ENCODE measurements at regions not wholly inside any gene's neighbourhood (a gene's known extent, or its start where the extent isn't known, plus 50 kb on each side); places are given as distances from the start of the nearest gene placed in this dataset.

DNA sequence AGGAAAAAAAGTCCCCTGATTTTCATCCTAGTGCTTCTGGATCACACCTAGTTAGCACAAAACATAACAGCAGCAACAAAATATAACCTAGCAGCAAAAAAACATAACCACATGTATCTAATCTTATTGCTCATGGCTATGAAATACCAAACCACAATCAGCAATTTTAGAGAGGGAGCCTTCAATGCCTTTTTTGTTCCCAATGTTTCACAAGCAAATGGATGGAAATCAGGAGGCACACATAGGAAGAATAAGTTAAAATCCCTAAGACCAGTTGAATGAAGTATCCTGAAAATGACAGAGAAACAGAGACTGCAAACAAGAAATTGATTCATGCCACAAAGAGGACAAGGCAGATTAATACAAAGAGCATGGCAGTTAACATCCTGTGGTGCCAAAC lies 361.6 kb downstream of the GPM6A start:
- H2AFZ ChIP-seq (ENCODE audit: low read depth, low read length) = no peak overlapping the region
- no peaks in the 10 kb centered on the region for H3K4me1 ChIP-seq (ENCODE audit: insufficient read depth, low read length)
- TF ChIP-seq EZH2 (IDR thresholded peaks at IDR 0.05; ENCODE audit: insufficient read depth, low read length) = no peak
- TF ChIP-seq, protein P1, sequence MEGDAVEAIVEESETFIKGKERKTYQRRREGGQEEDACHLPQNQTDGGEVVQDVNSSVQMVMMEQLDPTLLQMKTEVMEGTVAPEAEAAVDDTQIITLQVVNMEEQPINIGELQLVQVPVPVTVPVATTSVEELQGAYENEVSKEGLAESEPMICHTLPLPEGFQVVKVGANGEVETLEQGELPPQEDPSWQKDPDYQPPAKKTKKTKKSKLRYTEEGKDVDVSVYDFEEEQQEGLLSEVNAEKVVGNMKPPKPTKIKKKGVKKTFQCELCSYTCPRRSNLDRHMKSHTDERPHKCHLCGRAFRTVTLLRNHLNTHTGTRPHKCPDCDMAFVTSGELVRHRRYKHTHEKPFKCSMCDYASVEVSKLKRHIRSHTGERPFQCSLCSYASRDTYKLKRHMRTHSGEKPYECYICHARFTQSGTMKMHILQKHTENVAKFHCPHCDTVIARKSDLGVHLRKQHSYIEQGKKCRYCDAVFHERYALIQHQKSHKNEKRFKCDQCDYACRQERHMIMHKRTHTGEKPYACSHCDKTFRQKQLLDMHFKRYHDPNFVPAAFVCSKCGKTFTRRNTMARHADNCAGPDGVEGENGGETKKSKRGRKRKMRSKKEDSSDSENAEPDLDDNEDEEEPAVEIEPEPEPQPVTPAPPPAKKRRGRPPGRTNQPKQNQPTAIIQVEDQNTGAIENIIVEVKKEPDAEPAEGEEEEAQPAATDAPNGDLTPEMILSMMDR (IDR thresholded peaks at IDR 0.05; ENCODE audit: insufficient read depth, low read depth, low read length) = no peak
- H3K9me3 Mint-ChIP-seq (ENCODE audit: unreplicated experiment) = peaks cover 6% of the 10 kb centered on the region
- H3K9ac ChIP-seq (ENCODE audit: low read length) = no peak overlapping the region
- H3K36me3 Mint-ChIP-seq (ENCODE audit: low read depth, unreplicated experiment) = no peaks in the 10 kb centered on the region
- no peaks in the 10 kb centered on the region for H3K27me3 ChIP-seq (ENCODE audit: insufficient read depth, low read length)
- no peaks in the 10 kb centered on the region for H4K20me1 ChIP-seq (ENCODE audit: insufficient read depth, low read length)
- H3K4me3 ChIP-seq (ENCODE audit: insufficient read depth, low read depth, low read length) = no peak overlapping the region
- peaks cover 9% of the 10 kb centered on the region for H3K4me1 Mint-ChIP-seq (ENCODE audit: low read depth, unreplicated experiment)
- DNase-seq (ENCODE audit: low read depth) (no peak), FAIRE-seq (no peak)
- H3K79me2 ChIP-seq (ENCODE audit: insufficient read depth, low read length) = no peaks in the 10 kb centered on the region
- no peak overlapping the region for H3K4me3 Mint-ChIP-seq (ENCODE audit: unreplicated experiment)
- H3K4me2 ChIP-seq (ENCODE audit: low read length) = no peak overlapping the region
- no peak overlapping the region for H3K27ac ChIP-seq (ENCODE audit: low read depth, low read length)
- no peak overlapping the region for H3K27ac Mint-ChIP-seq (ENCODE audit: unreplicated experiment)
- no peaks in the 10 kb centered on the region for H3K27me3 Mint-ChIP-seq (ENCODE audit: low read depth, unreplicated experiment)
- peaks cover 4% of the 10 kb centered on the region for H3K9me3 ChIP-seq (ENCODE audit: insufficient read depth, low read depth, low read length)
- no peaks in the 10 kb centered on the region for H3K36me3 ChIP-seq (ENCODE audit: insufficient read depth, low read length)

DNA sequence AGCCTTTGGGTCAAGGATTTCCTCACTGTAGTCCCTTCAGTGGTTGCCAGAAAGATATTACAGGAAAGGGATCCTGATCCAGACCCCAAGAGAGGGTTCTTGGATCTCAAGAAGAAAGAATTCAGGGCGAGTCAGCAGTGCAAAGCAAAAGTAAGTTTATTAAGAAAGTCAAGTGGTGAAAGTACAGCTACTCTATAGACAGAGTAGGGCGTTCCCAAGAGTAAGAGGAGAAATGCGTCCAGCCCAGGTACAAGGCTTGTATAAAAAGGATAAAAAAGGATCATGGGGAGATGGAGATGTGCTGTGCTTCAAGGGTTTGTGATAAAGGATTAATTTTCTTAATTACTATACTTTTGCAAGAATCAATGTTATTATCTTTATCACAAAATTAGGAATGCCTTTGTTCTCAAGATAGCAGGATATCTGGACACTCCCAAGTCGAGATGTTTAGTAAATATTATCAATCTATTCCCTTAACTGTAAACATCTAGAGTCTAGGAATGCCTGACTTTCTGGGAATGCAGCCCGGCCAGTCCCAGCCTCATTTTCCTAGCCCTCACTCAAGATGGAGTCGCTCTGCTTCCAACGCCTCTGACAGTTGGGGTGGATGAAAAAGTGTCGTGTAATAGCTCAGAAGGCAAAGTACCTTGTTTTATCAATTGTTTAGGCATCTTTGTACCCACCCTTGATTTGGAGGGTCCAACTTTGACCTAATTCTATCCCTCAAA lies 360.7 kb downstream of the GPM6A start:
- Histone ChIP-seq H3K79me2 (ENCODE audit: insufficient read depth, low read length) (no peaks in the 10 kb centered on the region), H3K4me1 (ENCODE audit: insufficient read depth, low read length) (no peaks in the 10 kb centered on the region), H3K36me3 (ENCODE audit: insufficient read depth, low read length) (no peaks in the 10 kb centered on the region), H3K4me2 (ENCODE audit: low read length) (no peak overlapping the region), H3K9ac (ENCODE audit: low read length) (no peak overlapping the region), H3K9me3 (ENCODE audit: insufficient read depth, low read depth, low read length) (peaks cover 4% of the 10 kb centered on the region), H3K27ac (ENCODE audit: low read depth, low read length) (no peak overlapping the region), H2AFZ (ENCODE audit: low read depth, low read length) (no peak overlapping the region), H3K4me3 (ENCODE audit: insufficient read depth, low read depth, low read length) (no peak overlapping the region), H3K27me3 (ENCODE audit: insufficient read depth, low read length) (no peaks in the 10 kb centered on the region), H4K20me1 (ENCODE audit: insufficient read depth, low read length) (no peaks in the 10 kb centered on the region)
- no peak for FAIRE-seq
- Mint-ChIP-seq H3K4me3 (ENCODE audit: unreplicated experiment) (no peak overlapping the region), H3K4me1 (ENCODE audit: low read depth, unreplicated experiment) (peaks cover 9% of the 10 kb centered on the region), H3K9me3 (ENCODE audit: unreplicated experiment) (peaks cover 6% of the 10 kb centered on the region), H3K27me3 (ENCODE audit: low read depth, unreplicated experiment) (no peaks in the 10 kb centered on the region), H3K36me3 (ENCODE audit: low read depth, unreplicated experiment) (no peaks in the 10 kb centered on the region), H3K27ac (ENCODE audit: unreplicated experiment) (no peak overlapping the region)
- TF ChIP-seq, protein P1 (IDR thresholded peaks at IDR 0.05; ENCODE audit: insufficient read depth, low read depth, low read length) = no peak
- TF ChIP-seq EZH2 (IDR thresholded peaks at IDR 0.05; ENCODE audit: insufficient read depth, low read length) = no peak
- DNase-seq (ENCODE audit: low read depth) = no peak

DNA sequence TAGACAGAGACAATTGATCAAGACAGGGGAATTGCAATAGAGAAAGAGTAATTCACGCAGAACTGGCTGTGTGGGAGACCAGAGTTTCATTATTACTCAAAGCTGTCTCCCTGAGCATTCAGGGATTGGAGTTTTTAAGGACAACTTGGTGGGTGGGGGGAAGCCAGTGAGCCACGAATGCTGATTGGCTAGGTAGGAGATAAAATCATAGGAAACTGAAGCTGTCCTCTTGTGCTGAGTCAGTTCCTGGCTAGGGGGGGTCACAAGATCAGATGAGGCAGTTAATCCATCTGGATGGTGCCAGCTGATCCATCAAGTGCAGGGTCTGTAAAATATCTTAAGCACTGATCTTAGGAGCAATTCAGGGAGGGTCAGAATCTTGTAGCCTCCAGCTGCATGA lies 358.6 kb downstream of the GPM6A start:
- TF ChIP-seq, protein P1 (IDR thresholded peaks at IDR 0.05; ENCODE audit: insufficient read depth, low read depth, low read length) = no peak
- no peak for TF ChIP-seq EZH2 (IDR thresholded peaks at IDR 0.05; ENCODE audit: insufficient read depth, low read length)

More for the DNA sequence above, 358.6 kb downstream of the GPM6A start:
- Histone ChIP-seq H3K9me3 (ENCODE audit: insufficient read depth, low read depth, low read length) (peaks cover 4% of the 10 kb centered on the region), H2AFZ (ENCODE audit: low read depth, low read length) (no peak overlapping the region), H3K79me2 (ENCODE audit: insufficient read depth, low read length) (no peaks in the 10 kb centered on the region), H3K4me1 (ENCODE audit: insufficient read depth, low read length) (no peaks in the 10 kb centered on the region), H3K4me2 (ENCODE audit: low read length) (no peak overlapping the region), H3K4me3 (ENCODE audit: insufficient read depth, low read depth, low read length) (no peak overlapping the region), H3K27ac (ENCODE audit: low read depth, low read length) (no peak overlapping the region), H4K20me1 (ENCODE audit: insufficient read depth, low read length) (no peaks in the 10 kb centered on the region), H3K36me3 (ENCODE audit: insufficient read depth, low read length) (no peaks in the 10 kb centered on the region), H3K27me3 (ENCODE audit: insufficient read depth, low read length) (no peaks in the 10 kb centered on the region), H3K9ac (ENCODE audit: low read length) (no peak overlapping the region)
- FAIRE-seq = no peak
- no peaks in the 10 kb centered on the region for H3K36me3 Mint-ChIP-seq (ENCODE audit: low read depth, unreplicated experiment)
- no peak overlapping the region for H3K4me3 Mint-ChIP-seq (ENCODE audit: unreplicated experiment)
- peaks cover 5% of the 10 kb centered on the region for H3K4me1 Mint-ChIP-seq (ENCODE audit: low read depth, unreplicated experiment)
- peaks cover 3% of the 10 kb centered on the region for H3K9me3 Mint-ChIP-seq (ENCODE audit: unreplicated experiment)
- H3K27me3 Mint-ChIP-seq (ENCODE audit: low read depth, unreplicated experiment) = no peaks in the 10 kb centered on the region
- no peak overlapping the region for H3K27ac Mint-ChIP-seq (ENCODE audit: unreplicated experiment)
- DNase-seq (ENCODE audit: low read depth) = peak; percentile 29
